Kidney capillary endothelial cell (primary cell): ENCODE measurements at regions not wholly inside any gene's neighbourhood (a gene's known extent, or its start where the extent isn't known, plus 50 kb on each side); places are given as distances from the start of the nearest gene placed in this dataset.

Experiments
- DNase-seq: peaks from one replicate; pipeline ENCODE4 v3.0.0-alpha.2; 2018; ENCODE audit warnings: low spot score

DNA sequence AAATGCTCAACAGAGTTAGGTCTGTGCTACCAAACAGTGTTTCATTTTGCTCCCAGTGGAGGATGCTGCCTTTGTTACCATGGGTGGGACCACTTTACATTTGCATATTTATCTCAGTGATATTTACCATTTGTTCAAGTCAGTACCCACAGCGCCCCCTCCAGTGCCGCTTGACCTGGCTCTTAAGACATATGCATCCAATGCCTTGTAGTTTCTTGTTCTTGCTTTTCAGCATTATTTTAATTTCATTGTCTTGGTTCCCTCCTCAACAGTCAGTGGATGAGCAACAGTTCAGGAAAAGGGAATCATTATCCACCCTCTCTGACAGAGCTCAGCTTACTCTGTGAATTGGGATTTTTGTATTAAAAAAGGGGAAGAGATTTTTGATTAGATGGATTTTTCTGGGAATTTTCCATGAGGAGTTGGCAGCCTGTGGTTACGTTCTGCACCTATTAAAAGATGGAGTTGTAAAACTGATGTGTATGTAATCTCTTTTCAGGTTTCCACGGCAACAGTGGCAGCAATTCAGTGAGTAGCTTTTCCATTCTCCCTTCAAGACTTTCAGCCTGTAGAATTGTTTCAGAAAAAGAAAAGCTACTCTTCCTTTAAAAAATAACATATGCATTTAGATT is 240.5 kb upstream of the DAAM1 start:
- no peak for DNase-seq

DNA sequence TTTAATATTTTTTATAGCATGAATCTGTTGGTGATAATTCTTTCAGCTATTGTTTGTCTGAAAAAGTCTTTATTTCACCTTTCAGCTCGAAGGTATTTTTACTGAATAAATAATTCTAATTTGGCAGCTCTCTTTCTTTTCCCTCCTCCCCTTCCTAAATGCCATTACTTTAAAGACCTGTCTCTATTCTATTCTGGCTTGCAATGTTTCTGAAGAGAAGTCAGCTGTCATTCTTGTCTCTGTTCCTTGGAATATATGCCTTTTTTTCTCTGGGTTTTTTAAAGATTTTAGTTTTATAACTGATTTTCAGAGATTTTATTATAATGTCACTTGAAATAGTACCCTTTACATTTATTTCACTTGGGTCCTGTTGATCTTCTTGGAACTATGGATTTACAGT is 237.9 kb upstream of the DAAM1 start:
- DNase-seq, result no peak

- no peak for DNase-seq
These were observed 237.3 kb upstream of the DAAM1 start for GRCh38 chr14:58951143-58951542.

DNA sequence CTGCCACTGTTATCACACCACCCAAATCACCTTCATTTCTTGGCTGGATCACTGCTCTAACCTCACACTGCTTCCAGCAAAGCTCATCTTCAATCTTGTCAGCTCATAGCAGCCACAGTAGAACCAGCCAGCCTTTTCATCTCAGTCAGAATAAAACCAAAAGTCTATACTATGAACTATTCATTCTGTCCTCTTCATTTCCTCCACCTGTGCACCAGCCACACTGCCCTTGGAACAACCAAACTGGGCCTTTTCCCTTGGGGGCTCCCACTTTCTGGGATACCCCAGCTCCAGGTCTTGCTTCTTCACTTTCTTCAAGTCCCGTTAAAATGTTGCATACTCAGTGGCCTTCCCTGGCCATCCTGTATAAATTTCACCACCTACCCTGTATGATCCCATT is 234.4 kb upstream of the DAAM1 start:
- DNase-seq, result no peak

- no peak for DNase-seq
These were observed 233.3 kb upstream of the DAAM1 start for GRCh38 chr14:58954901-58955861.

DNA sequence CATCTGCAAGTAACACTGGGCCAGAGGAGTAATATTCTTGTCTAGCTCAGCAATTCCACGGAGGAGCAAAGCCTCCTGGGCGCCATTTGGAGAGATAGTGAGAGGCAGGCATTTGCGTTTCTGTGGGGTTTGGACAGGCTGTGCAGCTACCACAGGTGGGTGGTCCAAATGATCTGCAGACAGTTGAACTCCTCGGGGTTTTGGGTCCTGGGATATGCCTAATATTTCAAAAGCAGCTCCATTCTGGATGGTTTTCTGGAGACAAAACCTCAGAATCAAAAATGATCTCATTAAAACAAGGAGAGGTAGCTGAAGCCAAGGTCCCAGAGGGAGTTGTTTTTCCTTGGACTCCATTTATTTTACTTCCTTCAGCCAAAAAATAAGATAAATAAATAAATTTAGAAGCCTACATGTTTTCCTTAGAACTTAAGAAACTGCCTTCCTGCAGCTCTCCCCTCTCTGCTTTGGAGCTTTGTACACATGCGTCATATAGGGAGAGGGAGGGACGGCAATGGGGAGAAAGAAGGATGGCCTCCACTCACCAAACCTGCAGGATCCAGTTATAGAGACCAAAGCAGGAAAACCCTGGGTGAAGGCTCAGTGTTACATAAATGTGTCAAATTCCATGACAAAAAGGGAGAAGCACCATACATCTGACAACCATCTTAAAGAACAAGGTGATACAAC is 227.3 kb upstream of the DAAM1 start:
- DNase-seq, result no peak

GRCh38 chr14:58963873-58964597 is 224.4 kb upstream of the DAAM1 start:
- DNase-seq, result no peak

DNA sequence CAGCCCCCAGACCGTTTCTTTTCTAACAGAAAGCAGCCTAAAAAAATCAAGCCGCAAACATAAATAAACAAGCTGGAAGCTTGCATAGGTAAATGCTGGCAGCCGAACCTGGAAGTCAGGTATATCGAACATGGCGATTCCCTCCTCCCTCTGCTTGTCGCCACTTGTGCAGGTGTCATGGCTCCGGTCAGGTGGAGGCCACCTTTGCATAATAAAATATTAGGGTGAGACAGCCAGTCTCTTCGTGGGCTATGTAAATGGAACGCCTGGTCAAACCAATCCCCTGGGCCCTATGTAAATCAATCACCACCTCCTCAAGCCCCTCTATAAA is 223.9 kb upstream of the DAAM1 start:
- no peak for DNase-seq

DNA sequence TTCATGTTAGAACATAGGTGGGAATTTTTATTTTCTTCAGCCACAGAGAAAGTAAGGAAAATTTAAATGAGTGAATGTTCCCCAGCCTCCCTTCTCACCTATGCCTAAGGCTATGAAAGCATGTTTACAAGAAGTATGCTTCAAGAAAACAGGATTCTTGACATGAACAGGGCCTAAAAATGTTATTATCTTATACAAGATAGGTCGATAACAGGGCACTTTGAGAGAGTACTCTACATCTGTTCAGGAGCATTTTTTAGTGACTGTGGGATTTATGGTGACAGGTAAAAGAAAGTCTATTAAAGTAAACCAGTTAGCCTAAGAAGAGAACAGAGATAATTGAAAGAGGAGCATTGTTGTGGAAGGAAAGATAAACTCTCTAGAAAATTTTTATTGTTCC is 222.9 kb upstream of the DAAM1 start:
- no peak for DNase-seq

DNA sequence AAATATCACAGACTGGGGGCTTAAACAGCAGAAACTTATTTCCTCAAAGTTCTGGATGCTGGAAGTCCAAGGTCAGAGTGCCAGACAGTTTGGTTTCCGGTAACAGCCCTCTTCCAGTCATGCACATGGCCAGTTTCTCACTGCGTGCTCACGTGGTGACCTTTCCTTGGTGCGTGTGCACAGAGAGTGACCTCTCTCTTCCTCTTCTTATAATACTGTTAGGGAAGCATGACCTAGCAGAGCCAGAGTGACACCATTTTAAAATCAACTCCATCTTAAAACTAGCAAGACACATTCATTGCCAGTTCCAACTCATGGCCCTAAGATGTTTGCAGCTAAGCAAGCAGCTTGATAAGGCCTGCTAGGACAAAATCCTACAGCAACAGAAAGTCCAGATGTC is 221.5 kb upstream of the DAAM1 start:
- peak; percentile 9 for DNase-seq

GRCh38 chr14:58969951-58970751 is 218.3 kb upstream of the DAAM1 start:
- no peak for DNase-seq

DNA sequence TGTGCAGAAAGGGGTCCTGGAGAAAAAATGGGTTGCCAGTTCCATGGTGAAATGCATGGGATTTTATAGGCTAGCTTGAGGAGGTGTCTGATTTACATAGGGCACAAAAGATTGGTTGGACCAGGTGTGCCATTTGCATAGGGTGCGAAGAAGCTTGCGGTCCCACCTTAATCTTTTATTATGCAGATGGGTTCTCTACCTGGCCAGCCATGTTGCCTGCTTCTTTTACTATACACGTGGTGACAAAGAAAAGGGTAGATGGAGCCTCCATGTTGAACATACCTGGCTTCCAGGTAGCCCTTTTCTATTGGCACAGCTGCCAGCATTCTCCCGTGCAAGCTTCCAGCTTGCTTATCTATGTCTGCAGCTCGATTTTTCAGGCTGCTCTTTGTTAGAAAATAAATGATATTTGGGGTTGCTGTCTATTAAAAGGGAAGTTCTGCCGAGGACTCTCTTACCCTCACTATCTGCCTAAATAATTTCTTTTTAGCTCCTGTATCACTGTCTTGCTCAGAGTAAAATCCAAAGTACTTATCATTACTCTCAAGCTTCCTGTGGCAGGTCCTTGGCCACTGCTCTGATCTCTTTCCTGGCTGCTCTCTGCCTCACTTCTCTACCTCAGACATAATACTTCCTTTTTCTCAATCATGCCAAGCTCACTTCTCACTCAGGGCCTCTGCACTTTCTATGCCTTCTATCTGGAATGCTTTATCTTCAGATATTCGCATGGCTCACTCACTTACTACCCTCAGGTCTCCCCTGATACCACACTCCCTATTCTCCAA is 216.0 kb upstream of the DAAM1 start:
- DNase-seq, result no peak

DNA sequence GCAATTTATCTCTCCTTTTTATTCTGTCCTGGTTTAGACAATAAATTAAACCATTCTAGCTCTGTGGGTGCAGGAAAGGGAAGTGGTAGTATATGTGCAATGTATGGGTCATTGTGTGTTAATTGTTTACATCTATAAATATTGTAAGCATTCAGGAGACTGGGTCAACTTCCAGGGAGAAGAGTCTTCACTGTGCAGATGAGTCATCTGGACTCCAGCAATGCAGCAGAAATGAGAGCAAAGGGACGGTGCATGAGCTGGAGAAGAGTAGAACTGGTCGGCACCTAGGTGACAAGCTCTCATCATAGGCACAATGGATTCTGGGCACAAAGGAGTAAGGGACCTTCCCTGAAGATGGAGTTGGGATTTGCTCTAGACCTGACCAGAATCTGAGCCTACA is 211.1 kb upstream of the DAAM1 start:
- DNase-seq, result peak; percentile 8

DNA sequence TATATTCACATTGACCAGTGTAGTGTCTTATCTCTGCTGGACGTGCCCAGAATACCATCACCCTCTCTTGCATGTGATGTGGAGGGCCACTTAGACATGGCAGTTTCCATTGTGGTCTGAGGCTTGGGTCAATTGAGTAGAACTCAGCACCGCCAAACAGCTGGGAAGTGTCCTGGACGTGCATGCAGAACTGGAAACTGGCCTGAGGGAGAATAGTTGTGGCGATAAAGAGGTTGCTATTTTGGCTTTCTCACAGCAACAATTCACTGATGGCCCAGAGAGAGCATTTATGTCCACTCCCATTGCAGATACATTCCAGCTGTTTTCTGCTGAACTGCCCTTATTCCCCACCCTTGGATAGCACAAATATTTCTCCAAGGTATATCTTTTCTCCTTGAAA is 210.1 kb upstream of the DAAM1 start:
- DNase-seq, result no peak

DNA sequence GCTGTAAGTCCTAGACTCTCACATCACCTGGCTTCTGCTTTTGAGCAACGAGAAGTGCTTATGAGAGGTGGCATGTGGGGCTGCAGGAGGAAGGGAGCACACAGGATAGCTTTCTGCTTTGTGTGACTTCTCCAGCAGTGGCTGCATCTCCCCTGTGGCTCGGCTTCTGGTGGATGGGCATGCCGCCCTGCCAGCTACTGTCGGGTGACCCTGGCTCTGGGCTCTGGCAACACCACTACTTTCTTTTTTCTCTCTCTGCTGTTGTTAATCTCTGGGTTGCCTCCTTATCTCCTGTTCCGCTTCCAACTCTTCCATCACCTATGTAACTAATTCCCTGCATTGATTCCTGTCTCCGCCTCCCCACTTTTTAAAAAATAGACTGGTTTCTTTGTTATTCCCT is 209.1 kb upstream of the DAAM1 start:
- DNase-seq, result no peak

DNA sequence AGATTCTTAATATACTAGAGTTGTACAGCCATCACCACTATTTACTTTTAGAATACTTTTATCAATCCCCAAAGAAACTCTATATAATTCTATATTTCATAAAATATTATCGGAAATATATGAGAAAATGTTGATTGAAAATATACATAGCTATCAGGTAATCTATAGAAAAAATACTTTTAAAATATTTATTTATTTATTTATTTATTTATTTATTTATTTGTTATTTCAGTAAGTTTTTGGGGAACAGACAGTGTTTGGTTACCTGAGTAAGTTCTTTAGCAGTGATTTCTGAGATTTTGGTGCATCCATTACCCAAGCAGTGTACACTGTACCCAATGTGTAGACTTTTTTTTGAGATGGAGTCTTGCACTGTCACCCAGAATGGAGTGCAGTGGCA is 206.6 kb upstream of the DAAM1 start:
- DNase-seq, result no peak

DNA sequence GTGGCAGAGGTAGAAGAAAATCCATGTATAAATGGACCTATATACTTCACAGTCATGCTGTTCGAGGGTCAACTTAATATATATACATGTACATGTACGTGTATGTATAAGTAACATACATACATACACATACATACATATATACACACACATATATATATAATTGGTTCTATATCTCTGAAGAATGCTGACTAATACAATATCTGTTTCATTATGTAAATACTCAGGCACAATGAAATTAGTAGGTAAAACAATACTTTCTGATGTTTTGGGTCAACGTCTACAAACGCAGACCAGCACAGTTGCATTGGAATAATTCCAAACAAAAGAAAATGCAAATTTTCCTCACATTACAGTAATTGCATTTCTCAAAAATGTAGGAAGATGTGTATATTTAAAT is 202.7 kb upstream of the DAAM1 start:
- no peak for DNase-seq

DNA sequence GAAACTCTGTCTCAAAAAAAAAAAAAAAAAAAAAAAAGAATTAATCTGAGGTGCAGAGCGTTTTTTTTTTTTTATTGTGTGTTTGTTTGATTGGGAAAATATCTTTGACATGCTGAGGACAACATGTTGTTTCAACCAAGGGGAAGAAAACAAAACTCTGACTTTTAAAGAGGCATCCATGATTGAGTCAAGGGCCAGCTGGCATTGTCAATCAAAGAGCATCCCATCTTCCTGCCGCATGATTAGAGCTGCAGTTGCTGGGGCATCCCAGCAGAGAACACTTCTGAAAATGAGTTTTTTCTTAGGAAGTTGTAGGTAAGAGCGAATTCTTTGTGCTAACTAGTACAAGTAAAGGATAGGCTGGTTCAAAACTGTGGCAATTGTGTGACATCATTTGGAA is 200.9 kb upstream of the DAAM1 start:
- no peak for DNase-seq

DNA sequence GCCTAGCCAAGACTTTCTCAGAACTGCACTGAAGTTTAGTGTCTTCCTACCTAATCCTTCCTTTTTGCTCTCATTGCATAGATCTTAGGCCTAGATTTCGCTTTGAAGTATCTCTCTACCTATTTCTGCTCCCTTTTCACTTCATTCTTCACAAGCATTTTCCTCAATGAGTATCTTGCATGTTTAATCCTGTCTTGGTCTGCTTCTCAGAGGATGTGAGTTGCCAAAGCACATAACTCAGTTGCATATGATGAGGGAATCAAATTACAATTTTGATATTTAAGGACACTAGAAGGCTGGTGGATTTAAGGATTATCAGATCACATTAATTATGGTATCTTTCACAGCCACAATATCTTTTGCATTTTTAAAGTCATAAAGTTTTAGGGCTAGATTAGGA is 195.5 kb upstream of the DAAM1 start:
- DNase-seq, result no peak

DNA sequence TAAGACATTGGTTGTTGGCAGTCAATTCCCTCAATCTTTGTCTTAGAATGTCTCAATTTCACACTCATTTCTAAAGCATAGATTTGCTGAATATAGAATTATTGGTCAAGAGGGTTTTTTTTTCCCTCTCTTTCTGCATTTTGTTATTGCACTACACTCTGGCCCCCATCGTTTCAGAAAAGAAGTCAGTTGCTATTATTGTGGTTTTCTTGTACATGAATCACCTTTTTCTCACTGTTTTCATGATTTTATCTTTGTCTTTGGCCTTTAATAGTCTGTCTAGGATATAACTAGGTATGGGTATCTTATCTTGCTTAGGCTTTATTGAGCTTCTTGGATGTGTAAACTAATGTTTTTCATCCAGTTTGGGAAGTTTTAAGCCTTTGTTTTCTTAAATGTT is 194.3 kb upstream of the DAAM1 start:
- DNase-seq, result no peak

DNA sequence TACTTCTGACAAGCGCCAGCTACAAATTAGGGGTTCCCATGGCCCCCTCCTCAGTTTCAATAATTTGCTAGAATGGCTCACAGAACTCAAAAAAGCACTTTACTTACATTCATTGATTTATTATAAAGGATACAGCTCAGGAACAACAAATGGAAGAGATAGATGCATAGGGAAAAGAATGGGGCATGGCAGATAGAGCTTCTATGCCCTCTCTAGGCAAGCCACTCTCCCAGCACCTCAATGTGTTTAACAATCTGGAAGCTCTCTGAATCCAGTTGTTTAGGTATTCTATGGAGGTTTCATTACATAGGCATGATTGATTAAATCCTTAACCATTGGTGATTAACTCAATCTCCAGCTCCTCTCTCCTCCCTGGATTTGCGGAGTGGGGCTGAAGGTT is 184.5 kb upstream of the DAAM1 start:
- DNase-seq, result no peak
